Gastrocnemius medialis (tissue), 4 donors: ENCODE measurements at regions not wholly inside any gene's neighbourhood (a gene's known extent, or its start where the extent isn't known, plus 50 kb on each side); places are given as distances from the start of the nearest gene placed in this dataset.

Source experiments
- CTCF ChIP-seq, 5 experiments: fragments of 450-650 bp in 3 of 5; fragments of 200-600 bp in 2 of 5; sonication (generic) in 2 of 5; IDR thresholded peaks in 4 of 5; conservative IDR thresholded peaks in 1 of 5; 1 replicate in 4 of 5; 2 replicates in 1 of 5; pipeline ENCODE4 v1.5.1; 2016 to 2019; ENCODE audit warnings: antibody characterized with exemption in 5 of 5, mild to moderate bottlenecking in 3 of 5, moderate library complexity in 3 of 5
- POLR2A ChIP-seq, 2 donors: fragments of 450-650 bp; IDR thresholded peaks; one replicate each; pipeline ENCODE4 v1.6.1; 2017; ENCODE audit warnings: antibody characterized with exemption in 2 of 2, mild to moderate bottlenecking in 2 of 2, moderate library complexity in 2 of 2

DNA sequence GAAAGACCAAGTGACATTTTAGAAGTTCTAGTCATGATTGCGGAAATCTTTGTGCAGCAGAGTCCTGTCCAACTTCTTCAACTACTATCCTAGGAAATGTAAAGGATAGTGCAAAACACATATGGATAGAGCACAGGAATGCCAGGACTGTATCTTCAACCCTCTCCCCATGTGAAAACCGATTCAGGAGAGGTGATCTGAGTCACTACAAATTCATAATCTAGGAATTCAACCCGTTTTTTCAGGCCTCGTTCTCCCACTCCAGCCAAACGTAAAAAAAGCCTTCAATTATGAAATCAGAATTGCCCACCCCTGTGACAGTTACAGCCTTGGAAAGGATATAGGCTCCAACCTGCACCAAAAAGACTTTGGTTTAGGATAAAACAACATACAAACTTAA, 52.9 kb upstream of the RGS1 start:
- TF ChIP-seq CTCF (IDR thresholded peaks at IDR 0.05 in 4 of 5, conservative IDR thresholded peaks at IDR 0.05 in 1 of 5) (no peak), POLR2A (IDR thresholded peaks at IDR 0.05) (no peak)
